ENCODE measurements at regions not wholly inside any gene's neighbourhood (a gene's known extent, or its start where the extent isn't known, plus 50 kb on each side); places are given as distances from the start of the nearest gene placed in this dataset.

DNA sequence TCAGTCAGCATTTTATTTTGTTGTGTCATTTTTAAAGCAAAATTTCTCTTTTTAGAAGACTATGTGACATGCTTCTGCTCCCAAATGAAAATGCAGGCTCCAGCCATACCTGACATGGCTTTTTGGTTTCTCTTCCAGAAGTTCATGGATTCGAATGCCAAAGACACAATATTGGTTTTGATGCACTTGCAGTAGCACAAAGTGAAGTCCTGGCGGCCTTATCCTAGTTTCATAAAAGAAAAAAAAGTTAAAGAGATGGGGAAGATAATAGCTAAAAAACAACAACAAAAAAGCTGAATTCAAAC is 62.7 kb downstream of the NR2F2 start:
- Histone ChIP-seq H3K27me3 (ENCODE audit: control insufficient read depth in 1 of 2, insufficient read depth in 2 of 2, low read length in 2 of 2) (peaks cover 0 to 4% of the 10 kb centered on the region in 2 experiments; a peak in 1 of 5 replicates), H3K36me3 (replicated peaks in 1 of 2; ENCODE audit: control insufficient read depth in 1 of 2, insufficient read depth in 2 of 2, low read length in 2 of 2) (no peaks in the 10 kb centered on the region), H3K4me1 (ENCODE audit: insufficient read depth, low read length) (peaks cover 7% of the 10 kb centered on the region; the same call in 1 of the 2 replicates), H3K27ac (ENCODE audit: extremely low read length, insufficient read depth, low read length) (no peak overlapping the region), H4K20me1 (ENCODE audit: insufficient read depth, low read length) (no peaks in the 10 kb centered on the region), H3K9me3 (ENCODE audit: low read length) (no peaks in the 10 kb centered on the region), H3K4me2 (ENCODE audit: low read depth, low read length) (no peak overlapping the region), H3K4me3 (replicated peaks in 1 of 3; ENCODE audit: insufficient read depth in 1 of 3, low read depth in 2 of 3, low read length in 3 of 3) (no peak overlapping the region), H3K79me2 (ENCODE audit: insufficient read depth, low read length) (no peaks in the 10 kb centered on the region), H3K9ac (ENCODE audit: insufficient read depth, low read depth, low read length) (no peak overlapping the region), H2AFZ (ENCODE audit: low read length) (no peak overlapping the region)
- POLR2A ChIA-PET: no interaction called here
- CTCF ChIA-PET (ENCODE audit: low intra/inter-chr PET ratio, low total read pairs): no interaction called here
- BruUV-seq (replicated peaks): no TSS peak
- in situ Hi-C loops (cut with HindIII; ENCODE audit: extremely low pct_ligation_motif_present, low pct_unique_long_range_greater_than_20kb): no loop called here
- TF ChIP-seq, protein P1, sequence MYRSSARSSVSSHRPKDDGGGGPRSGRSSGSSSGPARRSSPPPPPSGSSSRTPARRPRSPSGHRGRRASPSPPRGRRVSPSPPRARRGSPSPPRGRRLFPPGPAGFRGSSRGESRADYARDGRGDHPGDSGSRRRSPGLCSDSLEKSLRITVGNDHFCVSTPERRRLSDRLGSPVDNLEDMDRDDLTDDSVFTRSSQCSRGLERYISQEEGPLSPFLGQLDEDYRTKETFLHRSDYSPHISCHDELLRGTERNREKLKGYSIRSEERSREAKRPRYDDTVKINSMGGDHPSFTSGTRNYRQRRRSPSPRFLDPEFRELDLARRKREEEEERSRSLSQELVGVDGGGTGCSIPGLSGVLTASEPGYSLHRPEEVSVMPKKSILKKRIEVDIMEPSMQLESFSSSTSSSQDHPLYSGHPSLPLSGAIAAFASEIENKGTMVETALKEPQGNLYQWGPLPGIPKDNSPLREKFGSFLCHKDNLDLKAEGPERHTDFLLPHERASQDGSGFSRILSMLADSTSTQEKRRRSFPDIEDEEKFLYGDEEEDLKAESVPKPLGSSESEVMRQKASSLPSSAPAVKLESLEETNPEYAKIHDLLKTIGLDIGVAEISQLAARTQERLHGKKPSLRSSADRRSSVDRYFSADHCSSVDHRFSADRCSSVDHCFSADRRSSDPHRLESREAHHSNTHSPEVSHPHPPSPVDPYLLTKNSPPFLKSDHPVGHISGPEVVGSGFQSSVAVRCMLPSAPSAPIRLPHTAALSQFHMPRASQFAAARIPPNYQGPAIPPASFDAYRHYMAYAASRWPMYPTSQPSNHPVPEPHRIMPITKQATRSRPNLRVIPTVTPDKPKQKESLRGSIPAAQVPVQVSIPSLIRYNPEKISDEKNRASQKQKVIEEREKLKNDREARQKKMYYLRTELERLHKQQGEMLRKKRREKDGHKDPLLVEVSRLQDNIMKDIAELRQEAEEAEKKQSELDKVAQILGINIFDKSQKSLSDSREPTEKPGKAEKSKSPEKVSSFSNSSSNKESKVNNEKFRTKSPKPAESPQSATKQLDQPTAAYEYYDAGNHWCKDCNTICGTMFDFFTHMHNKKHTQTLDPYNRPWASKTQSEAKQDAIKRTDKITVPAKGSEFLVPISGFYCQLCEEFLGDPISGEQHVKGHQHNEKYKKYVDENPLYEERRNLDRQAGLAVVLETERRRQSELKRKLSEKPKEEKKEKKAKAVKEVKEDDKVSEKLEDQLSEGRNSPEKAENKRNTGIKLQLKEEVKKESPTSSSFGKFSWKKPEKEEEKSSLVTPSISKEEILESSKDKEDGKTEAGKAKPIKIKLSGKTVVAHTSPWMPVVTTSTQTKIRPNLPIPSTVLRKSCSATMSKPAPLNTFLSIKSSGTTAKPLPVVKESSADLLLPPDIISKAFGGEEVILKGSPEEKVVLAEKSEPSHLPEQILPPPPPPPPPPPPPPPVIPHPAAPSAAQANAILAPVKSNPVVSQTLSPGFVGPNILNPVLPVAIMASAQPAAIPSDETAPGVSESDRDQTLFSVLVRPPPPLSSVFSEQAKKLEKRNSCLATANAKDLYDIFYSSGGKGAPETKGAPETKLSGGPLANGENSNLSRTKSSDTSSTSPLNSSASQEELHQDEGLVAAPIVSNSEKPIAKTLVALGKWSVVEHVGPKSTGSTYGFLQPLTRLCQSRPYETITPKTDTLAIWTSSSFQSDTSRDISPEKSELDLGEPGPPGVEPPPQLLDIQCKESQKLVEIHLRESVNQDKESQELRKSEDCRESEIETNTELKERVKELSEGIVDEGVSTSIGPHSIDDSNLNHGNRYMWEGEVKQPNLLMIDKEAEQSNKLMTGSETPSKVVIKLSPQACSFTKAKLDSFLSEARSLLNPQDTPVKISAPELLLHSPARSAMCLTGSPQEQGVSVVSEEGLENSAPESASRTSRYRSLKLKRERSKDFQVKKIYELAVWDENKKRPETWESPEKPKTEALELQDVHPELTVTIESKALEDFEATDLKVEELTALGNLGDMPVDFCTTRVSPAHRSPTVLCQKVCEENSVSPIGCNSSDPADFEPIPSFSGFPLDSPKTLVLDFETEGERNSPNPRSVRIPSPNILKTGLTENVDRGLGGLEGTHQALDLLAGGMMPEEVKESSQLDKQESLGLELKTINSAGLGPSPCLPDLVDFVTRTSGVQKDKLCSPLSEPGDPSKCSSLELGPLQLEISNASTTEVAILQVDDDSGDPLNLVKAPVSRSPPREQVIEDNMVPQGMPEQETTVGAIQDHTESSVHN (CRISPR knock-in tag; IDR thresholded peaks at IDR 0.05): no peak
- TF ChIP-seq, protein P2, sequence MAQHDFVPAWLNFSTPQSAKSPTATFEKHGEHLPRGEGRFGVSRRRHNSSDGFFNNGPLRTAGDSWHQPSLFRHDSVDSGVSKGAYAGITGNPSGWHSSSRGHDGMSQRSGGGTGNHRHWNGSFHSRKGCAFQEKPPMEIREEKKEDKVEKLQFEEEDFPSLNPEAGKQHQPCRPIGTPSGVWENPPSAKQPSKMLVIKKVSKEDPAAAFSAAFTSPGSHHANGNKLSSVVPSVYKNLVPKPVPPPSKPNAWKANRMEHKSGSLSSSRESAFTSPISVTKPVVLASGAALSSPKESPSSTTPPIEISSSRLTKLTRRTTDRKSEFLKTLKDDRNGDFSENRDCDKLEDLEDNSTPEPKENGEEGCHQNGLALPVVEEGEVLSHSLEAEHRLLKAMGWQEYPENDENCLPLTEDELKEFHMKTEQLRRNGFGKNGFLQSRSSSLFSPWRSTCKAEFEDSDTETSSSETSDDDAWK (CRISPR knock-in tag; IDR thresholded peaks at IDR 0.05): no peak
- no peak for TF ChIP-seq ZNF383 (CRISPR knock-in tag; IDR thresholded peaks at IDR 0.05; ENCODE audit: borderline replicate concordance)
- TF ChIP-seq XBP1 (CRISPR knock-in tag; IDR thresholded peaks at IDR 0.05): no peak
- intact Hi-C loops (cut with micrococcal nuclease; ENCODE audit: unreplicated experiment): no loop called here
- ATAC-seq: no peak
- 23% methylated on average over 2 of the region's 2 CpGs for WGBS (ENCODE audit: low lambda C conversion rate)
- no peak for DNase-seq (ENCODE audit: low spot score)
- FAIRE-seq: no peak

Measured in HepG2 (cell line).